ENCODE measurements at regions not wholly inside any gene's neighbourhood (a gene's known extent, or its start where the extent isn't known, plus 50 kb on each side); places are given as distances from the start of the nearest gene placed in this dataset.

DNA sequence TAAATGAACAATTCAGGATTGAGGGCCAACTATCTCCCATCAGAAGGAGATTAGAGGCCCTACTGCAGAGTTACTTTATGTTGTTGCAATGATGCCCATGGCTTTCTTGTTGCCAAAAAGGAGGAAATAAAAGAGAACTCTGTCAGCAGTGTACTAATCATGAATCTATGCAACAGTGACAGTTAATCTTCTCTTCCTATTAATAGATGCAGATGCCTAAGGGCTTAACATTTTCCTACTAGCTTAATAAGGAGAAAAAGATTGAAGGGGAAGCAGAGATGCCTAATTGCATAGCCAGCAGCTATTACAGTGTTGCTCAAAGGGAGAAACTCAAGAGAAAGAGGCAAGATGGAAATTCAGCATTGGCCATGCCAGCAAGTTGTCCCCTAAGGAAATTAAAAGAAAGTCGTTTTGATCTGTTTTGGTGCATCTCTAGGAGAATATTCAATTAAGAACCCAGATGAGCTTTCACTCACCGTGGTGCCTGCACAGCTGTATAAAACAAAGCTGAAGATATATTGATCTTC lies 107.1 kb upstream of the KCNJ3 start:
- no peaks in the 10 kb centered on the region for H3K79me2 ChIP-seq (ENCODE audit: control insufficient read depth, insufficient read depth, low read length)
- FAIRE-seq (no peak), ATAC-seq (no peak), DNase-seq (ENCODE audit: extremely low read depth in 1 of 4, low spot score in 3 of 4) (no peak)
- H4K20me1 ChIP-seq (replicated peaks; ENCODE audit: control insufficient read depth, insufficient read depth, low read length) = no peaks in the 10 kb centered on the region
- WGBS (ENCODE audit: insufficient coverage, low coverage, missing lambda C conversion rate) = 0% methylated on average over 2 of the region's 2 CpGs
- TF ChIP-seq FOS (IDR thresholded peaks at IDR 0.05; ENCODE audit: extremely low read depth, insufficient read length) = no peak
- no peak for TF ChIP-seq CTBP1 (IDR thresholded peaks at IDR 0.05; ENCODE audit: borderline replicate concordance)
- no peak for TF ChIP-seq SNIP1 (IDR thresholded peaks at IDR 0.05; ENCODE audit: low read depth)
- no peak for TF ChIP-seq KLF6 (CRISPR knock-in tag; IDR thresholded peaks at IDR 0.05; ENCODE audit: borderline replicate concordance)
- TF ChIP-seq, protein P1, sequence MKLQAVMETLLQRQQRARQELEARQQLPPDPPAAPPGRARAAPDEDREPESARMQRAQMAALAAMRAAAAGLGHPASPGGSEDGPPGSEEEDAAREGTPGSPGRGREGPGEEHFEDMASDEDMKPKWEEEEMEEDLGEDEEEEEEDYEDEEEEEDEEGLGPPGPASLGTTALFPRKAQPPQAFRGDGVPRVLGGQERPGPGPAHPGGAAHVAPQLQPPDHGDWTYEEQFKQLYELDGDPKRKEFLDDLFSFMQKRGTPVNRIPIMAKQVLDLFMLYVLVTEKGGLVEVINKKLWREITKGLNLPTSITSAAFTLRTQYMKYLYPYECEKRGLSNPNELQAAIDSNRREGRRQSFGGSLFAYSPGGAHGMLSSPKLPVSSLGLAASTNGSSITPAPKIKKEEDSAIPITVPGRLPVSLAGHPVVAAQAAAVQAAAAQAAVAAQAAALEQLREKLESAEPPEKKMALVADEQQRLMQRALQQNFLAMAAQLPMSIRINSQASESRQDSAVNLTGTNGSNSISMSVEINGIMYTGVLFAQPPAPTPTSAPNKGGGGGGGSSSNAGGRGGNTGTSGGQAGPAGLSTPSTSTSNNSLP (IDR thresholded peaks at IDR 0.05; ENCODE audit: borderline replicate concordance, low read depth, low read length) = no peak
- in situ Hi-C loops (cut with MboI) (no loop called here), intact Hi-C loops (cut with micrococcal nuclease) (no loop called here)
- H3K4me2 ChIP-seq (ENCODE audit: insufficient read depth, low read length) = no peak overlapping the region
- H3K27ac ChIP-seq (ENCODE audit: extremely low read depth, low read depth, low read length) = no peak overlapping the region
- POLR2A ChIA-PET = no interaction called here
- H3K4me1 ChIP-seq (replicated peaks in 1 of 2; ENCODE audit: control insufficient read depth in 2 of 2, insufficient read depth in 2 of 2, low read length in 2 of 2) = no peaks in the 10 kb centered on the region
- no peak overlapping the region for H2AFZ ChIP-seq (ENCODE audit: low read depth, low read length)
- no peak overlapping the region for H3K9ac ChIP-seq (ENCODE audit: insufficient read depth in 1 of 2, low read depth in 2 of 2, low read length in 2 of 2)
- BruUV-seq (replicated peaks) = no TSS peak
- no peaks in the 10 kb centered on the region for H3K9me1 ChIP-seq (ENCODE audit: control insufficient read depth, insufficient read depth, low read length)
- H3K36me3 ChIP-seq (ENCODE audit: control insufficient read depth, insufficient read depth, low read length) = no peaks in the 10 kb centered on the region
- CTCF ChIA-PET (ENCODE audit: low intra/inter-chr PET ratio) = no interaction called here
- no peaks in the 10 kb centered on the region for H3K27me3 ChIP-seq (ENCODE audit: control insufficient read depth in 2 of 2, insufficient read depth in 2 of 2, low read length in 2 of 2)
- H3K4me3 ChIP-seq = no peak overlapping the region
- H3K9me3 ChIP-seq (replicated peaks; ENCODE audit: control insufficient read depth, insufficient read depth, low read depth, low read length) = 0 out of 2 replicates have a peak, but pooled peaks cover 2% of the 10 kb centered on the region

Data from K562 (cell line).